ENCODE measurements at regions not wholly inside any gene's neighbourhood (a gene's known extent, or its start where the extent isn't known, plus 50 kb on each side); places are given as distances from the start of the nearest gene placed in this dataset.
A peak's percentile ranks its signal among the peaks of the same experiment; 100 is the strongest.

DNA sequence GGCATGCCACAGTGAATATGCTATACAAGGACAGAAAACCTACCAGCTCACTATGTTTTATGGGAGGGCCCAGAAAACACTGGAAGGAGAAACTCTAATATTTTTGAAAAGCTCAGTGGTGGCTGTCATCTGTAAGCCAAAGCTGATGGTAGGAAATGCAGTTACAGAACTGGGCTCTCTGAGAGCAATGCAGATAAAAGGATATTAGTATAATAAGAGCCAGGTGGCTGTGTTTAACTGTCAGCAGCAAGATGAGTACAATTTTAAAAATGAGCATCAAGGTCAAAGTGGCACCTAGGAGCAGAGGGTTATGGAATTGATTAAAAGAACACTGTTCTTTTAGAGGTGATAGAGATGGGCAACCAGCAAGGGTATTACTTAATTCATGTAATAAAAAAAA, 345.0 kb downstream of the NDFIP2 start (continued):
- no peak for TF ChIP-seq SMAD3 (CRISPR knock-in tag; IDR thresholded peaks at IDR 0.05; ENCODE audit: borderline replicate concordance)

DNA sequence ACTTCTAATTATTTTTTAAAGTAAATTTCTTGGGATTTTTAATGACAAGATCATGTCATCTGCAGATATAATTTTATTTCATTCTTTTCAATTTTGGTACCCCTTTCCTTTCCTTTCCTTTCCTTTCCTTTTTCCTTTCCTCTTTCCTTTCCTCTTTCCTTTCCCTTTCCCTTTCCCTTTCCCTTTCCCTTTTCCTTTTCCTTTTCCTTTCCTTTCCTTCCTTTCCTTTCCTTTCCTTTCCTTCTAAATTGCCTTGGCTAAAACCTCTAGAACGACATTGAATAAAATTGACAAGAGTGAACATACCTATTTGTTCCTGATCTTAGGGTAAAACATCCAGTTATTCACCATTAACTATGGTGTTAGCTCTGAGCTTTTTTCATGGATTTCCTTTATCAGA, 334.1 kb downstream of the NDFIP2 start:
- POLR2A ChIA-PET = no interaction called here
- H3K27me3 Mint-ChIP-seq (ENCODE audit: low read depth) = no peaks in the 10 kb centered on the region
- H3K36me3 Mint-ChIP-seq = no peaks in the 10 kb centered on the region
- no peak for ATAC-seq
- H3K4me1 Mint-ChIP-seq = peaks cover 20% of the 10 kb centered on the region
- peaks cover 3% of the 10 kb centered on the region; the same call in 1 of the 2 replicates for H3K9me3 Mint-ChIP-seq
- no peak overlapping the region for H3K4me3 Mint-ChIP-seq
- DNase-seq (ENCODE audit: low spot score) = no peak
- H3K27ac Mint-ChIP-seq = no peak overlapping the region
- TF ChIP-seq EMX1 (CRISPR knock-in tag; IDR thresholded peaks at IDR 0.05) = no peak
- TF ChIP-seq, protein P1, sequence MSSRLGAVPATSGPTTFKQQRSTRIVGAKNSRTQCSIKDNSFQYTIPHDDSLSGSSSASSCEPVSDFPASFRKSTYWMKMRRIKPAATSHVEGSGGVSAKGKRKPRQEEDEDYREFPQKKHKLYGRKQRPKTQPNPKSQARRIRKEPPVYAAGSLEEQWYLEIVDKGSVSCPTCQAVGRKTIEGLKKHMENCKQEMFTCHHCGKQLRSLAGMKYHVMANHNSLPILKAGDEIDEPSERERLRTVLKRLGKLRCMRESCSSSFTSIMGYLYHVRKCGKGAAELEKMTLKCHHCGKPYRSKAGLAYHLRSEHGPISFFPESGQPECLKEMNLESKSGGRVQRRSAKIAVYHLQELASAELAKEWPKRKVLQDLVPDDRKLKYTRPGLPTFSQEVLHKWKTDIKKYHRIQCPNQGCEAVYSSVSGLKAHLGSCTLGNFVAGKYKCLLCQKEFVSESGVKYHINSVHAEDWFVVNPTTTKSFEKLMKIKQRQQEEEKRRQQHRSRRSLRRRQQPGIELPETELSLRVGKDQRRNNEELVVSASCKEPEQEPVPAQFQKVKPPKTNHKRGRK (CRISPR knock-in tag; IDR thresholded peaks at IDR 0.05; ENCODE audit: borderline replicate concordance) = 0 out of 2 replicates have a peak, but pooled peaks have one; percentile 19
- CTCF ChIA-PET = no interaction called here

DNA sequence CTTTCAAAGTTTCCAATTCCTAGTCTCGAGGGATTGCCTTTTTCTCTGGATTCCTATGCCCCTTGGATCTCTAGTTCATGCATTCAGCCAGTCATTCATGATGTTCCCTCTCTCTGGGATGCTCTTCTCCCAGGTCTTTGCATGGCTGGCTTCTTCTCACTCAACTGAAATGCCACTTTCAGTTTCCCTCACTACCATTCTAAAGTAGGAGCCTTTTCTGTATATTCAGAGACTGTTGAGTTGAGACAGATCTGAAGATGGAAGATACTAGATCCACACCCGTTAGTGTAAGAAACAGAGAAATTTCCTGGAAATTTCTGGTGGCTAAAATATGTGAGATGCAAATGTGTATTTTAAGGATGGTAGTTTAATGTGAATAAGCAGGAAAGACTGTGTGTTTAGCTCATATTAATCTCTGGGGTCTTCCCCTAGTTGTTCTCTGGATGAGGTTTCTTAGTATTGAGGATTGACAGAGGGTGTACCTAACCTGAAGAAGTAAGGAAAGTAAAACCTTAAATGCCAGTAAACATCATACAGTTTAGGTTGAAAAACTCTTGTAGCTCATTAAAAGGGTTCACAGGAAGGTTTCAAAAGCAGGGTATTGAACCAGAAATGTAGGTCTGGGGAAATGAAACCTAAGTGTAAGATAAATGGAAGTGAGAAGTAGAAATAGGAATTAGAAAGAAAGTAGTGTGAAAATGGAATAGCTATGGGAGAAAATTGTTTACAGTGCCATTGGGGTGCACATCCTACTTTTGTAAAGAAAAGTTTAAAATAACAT, 331.3 kb downstream of the NDFIP2 start:
- Mint-ChIP-seq H3K27me3 (ENCODE audit: low read depth) (no peaks in the 10 kb centered on the region), H3K4me1 (peaks cover 24% of the 10 kb centered on the region), H3K4me3 (no peak overlapping the region), H3K27ac (no peak overlapping the region), H3K36me3 (no peaks in the 10 kb centered on the region), H3K9me3 (peaks cover 10% of the 10 kb centered on the region)
- DNase-seq (ENCODE audit: low spot score) = no peak
- no peak for ATAC-seq
- POLR2A ChIA-PET = no interaction called here
- CTCF ChIA-PET = no interaction called here
- TF ChIP-seq PRRX2 (CRISPR knock-in tag; IDR thresholded peaks at IDR 0.05) (no peak), ZNF671 (CRISPR knock-in tag; IDR thresholded peaks at IDR 0.05) (no peak), CREB1 (CRISPR knock-in tag; IDR thresholded peaks at IDR 0.05) (no peak), ETV6 (CRISPR knock-in tag; IDR thresholded peaks at IDR 0.05) (no peak), IRF2 (CRISPR knock-in tag; IDR thresholded peaks at IDR 0.05; ENCODE audit: borderline replicate concordance, low read depth) (no peak), ZNF396 (CRISPR knock-in tag; IDR thresholded peaks at IDR 0.05; ENCODE audit: borderline replicate concordance) (no peak), ZNF219 (CRISPR knock-in tag; IDR thresholded peaks at IDR 0.05; ENCODE audit: borderline replicate concordance) (no peak), SP1 (CRISPR knock-in tag; conservative IDR thresholded peaks at IDR 0.05) (no peak), JAZF1 (CRISPR knock-in tag; IDR thresholded peaks at IDR 0.05) (no peak), FOXJ3 (CRISPR knock-in tag; IDR thresholded peaks at IDR 0.05; ENCODE audit: borderline replicate concordance) (no peak)
- TF ChIP-seq, protein P2, sequence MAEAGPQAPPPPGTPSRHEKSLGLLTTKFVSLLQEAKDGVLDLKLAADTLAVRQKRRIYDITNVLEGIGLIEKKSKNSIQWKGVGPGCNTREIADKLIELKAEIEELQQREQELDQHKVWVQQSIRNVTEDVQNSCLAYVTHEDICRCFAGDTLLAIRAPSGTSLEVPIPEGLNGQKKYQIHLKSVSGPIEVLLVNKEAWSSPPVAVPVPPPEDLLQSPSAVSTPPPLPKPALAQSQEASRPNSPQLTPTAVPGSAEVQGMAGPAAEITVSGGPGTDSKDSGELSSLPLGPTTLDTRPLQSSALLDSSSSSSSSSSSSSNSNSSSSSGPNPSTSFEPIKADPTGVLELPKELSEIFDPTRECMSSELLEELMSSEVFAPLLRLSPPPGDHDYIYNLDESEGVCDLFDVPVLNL (CRISPR knock-in tag; IDR thresholded peaks at IDR 0.05; ENCODE audit: borderline replicate concordance, low read depth) = no peak
- TF ChIP-seq, protein P3, sequence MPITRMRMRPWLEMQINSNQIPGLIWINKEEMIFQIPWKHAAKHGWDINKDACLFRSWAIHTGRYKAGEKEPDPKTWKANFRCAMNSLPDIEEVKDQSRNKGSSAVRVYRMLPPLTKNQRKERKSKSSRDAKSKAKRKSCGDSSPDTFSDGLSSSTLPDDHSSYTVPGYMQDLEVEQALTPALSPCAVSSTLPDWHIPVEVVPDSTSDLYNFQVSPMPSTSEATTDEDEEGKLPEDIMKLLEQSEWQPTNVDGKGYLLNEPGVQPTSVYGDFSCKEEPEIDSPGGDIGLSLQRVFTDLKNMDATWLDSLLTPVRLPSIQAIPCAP (CRISPR knock-in tag; IDR thresholded peaks at IDR 0.05) = no peak
- TF ChIP-seq, protein P4, sequence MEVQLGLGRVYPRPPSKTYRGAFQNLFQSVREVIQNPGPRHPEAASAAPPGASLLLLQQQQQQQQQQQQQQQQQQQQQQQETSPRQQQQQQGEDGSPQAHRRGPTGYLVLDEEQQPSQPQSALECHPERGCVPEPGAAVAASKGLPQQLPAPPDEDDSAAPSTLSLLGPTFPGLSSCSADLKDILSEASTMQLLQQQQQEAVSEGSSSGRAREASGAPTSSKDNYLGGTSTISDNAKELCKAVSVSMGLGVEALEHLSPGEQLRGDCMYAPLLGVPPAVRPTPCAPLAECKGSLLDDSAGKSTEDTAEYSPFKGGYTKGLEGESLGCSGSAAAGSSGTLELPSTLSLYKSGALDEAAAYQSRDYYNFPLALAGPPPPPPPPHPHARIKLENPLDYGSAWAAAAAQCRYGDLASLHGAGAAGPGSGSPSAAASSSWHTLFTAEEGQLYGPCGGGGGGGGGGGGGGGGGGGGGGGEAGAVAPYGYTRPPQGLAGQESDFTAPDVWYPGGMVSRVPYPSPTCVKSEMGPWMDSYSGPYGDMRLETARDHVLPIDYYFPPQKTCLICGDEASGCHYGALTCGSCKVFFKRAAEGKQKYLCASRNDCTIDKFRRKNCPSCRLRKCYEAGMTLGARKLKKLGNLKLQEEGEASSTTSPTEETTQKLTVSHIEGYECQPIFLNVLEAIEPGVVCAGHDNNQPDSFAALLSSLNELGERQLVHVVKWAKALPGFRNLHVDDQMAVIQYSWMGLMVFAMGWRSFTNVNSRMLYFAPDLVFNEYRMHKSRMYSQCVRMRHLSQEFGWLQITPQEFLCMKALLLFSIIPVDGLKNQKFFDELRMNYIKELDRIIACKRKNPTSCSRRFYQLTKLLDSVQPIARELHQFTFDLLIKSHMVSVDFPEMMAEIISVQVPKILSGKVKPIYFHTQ (CRISPR knock-in tag; IDR thresholded peaks at IDR 0.05) = no peak
- TF ChIP-seq, protein P5, sequence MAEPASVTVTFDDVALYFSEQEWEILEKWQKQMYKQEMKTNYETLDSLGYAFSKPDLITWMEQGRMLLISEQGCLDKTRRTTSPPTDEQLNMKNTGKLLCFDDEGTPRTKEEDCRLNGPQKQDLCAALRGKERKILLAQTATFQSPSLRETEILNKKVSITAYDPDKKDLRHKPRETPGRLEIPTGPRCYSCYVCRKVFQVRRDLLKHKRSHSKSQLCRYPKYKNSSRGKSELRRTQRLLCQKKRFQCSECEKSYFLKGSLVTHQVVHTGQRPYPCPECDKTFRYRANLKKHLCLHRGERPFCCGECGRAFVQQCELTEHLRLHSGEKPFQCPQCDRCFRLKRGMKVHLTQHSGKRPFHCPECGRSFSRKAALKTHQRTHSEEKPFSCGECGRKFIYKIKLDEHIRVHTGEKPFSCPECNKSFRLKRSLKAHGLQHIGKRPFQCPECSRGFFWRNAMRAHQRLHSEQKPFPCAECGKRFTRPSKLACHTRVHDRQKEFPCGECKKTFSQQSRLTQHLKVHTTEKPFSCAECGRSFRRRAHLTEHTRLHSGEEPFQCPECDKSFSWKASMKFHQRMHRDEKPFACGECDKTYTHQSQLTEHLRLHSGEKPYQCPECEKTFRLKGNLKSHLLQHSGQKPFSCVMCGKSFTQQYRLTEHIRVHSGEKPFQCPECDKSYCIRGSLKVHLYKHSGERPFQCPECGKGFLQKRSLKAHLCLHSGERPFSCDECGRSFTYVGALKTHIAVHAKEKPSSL (CRISPR knock-in tag; conservative IDR thresholded peaks at IDR 0.05) = no peak
- TF ChIP-seq, protein P6, sequence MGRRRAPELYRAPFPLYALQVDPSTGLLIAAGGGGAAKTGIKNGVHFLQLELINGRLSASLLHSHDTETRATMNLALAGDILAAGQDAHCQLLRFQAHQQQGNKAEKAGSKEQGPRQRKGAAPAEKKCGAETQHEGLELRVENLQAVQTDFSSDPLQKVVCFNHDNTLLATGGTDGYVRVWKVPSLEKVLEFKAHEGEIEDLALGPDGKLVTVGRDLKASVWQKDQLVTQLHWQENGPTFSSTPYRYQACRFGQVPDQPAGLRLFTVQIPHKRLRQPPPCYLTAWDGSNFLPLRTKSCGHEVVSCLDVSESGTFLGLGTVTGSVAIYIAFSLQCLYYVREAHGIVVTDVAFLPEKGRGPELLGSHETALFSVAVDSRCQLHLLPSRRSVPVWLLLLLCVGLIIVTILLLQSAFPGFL (CRISPR knock-in tag; IDR thresholded peaks at IDR 0.05; ENCODE audit: borderline replicate concordance) = no peak
- TF ChIP-seq, protein P7, sequence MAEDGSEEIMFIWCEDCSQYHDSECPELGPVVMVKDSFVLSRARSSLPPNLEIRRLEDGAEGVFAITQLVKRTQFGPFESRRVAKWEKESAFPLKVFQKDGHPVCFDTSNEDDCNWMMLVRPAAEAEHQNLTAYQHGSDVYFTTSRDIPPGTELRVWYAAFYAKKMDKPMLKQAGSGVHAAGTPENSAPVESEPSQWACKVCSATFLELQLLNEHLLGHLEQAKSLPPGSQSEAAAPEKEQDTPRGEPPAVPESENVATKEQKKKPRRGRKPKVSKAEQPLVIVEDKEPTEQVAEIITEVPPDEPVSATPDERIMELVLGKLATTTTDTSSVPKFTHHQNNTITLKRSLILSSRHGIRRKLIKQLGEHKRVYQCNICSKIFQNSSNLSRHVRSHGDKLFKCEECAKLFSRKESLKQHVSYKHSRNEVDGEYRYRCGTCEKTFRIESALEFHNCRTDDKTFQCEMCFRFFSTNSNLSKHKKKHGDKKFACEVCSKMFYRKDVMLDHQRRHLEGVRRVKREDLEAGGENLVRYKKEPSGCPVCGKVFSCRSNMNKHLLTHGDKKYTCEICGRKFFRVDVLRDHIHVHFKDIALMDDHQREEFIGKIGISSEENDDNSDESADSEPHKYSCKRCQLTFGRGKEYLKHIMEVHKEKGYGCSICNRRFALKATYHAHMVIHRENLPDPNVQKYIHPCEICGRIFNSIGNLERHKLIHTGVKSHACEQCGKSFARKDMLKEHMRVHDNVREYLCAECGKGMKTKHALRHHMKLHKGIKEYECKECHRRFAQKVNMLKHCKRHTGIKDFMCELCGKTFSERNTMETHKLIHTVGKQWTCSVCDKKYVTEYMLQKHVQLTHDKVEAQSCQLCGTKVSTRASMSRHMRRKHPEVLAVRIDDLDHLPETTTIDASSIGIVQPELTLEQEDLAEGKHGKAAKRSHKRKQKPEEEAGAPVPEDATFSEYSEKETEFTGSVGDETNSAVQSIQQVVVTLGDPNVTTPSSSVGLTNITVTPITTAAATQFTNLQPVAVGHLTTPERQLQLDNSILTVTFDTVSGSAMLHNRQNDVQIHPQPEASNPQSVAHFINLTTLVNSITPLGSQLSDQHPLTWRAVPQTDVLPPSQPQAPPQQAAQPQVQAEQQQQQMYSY (CRISPR knock-in tag; IDR thresholded peaks at IDR 0.05) = no peak
